PC-3 (cell line): ENCODE measurements at regions not wholly inside any gene's neighbourhood (a gene's known extent, or its start where the extent isn't known, plus 50 kb on each side); places are given as distances from the start of the nearest gene placed in this dataset.

Source experiments
- ATAC-seq: fragments of 200-7000 bp; cut with Tn5 transposase; 2 replicates; pipeline ENCODE4 v1.9.1; 2020; ENCODE audit warnings: mild to moderate bottlenecking, moderate library complexity
- BruUV-seq: library from RNA; stranded (reverse); fragments of 400-500 nt; replicated peaks from 2 replicates; lab custom pipeline; 2021; lab: Mats Ljungman, UMichigan
- CTCF ChIA-PET: fragments of 300-600 bp; sonication (Branson Sonifier 250); formaldehyde crosslinking; loops from one replicate; lab custom pipeline; 2022; ENCODE audit warnings: antibody characterized with exemption; lab: Charles Lee
- POLR2A ChIA-PET: fragments of 300-600 bp; sonication (Branson Sonifier 250); formaldehyde crosslinking; loops from one replicate; lab custom pipeline; 2022; ENCODE audit warnings: antibody characterized with exemption; ENCODE audit not compliant: unreplicated experiment; lab: Charles Lee
- DNase-seq: peaks from one replicate; pipeline ENCODE4 v3.0.0-alpha.2; 2015
- H2AFZ ChIP-seq: fragments of 300-600 bp; sonication (generic); 2 replicates; pipeline ENCODE4 v1.6.0; 2016; ENCODE audit warnings: antibody characterized with exemption, low read length
- H3F3A ChIP-seq: fragments of 300-600 bp; sonication (generic); one replicate; pipeline ENCODE4 v1.6.0; 2017; ENCODE audit warnings: antibody characterized with exemption, low read length, control low read depth, mild to moderate bottlenecking; ENCODE audit not compliant: unreplicated experiment
- H3K27ac ChIP-seq: fragments of 300-600 bp; sonication (generic); 2 replicates; pipeline ENCODE4 v1.5.1; 2016; ENCODE audit warnings: mild to moderate bottlenecking, low read length
- H3K27me3 ChIP-seq: fragments of 300-600 bp; sonication (generic); 2 replicates; pipeline ENCODE4 v1.6.1; 2016; ENCODE audit warnings: low read length, mixed read lengths
- H3K36me3 ChIP-seq: fragments of 300-600 bp; sonication (generic); 2 replicates; pipeline ENCODE4 v1.6.1; 2016; ENCODE audit warnings: low read depth, mixed run types, low read length, mixed read lengths
- H3K4me1 ChIP-seq: fragments of 300-600 bp; sonication (generic); 2 replicates; pipeline ENCODE4 v1.5.1; 2016; ENCODE audit warnings: low read length; ENCODE audit not compliant: insufficient read depth
- H3K4me2 ChIP-seq: fragments of 300-600 bp; sonication (generic); 2 replicates; pipeline ENCODE4 v1.6.0; 2016; ENCODE audit warnings: low read length
- H3K4me3 ChIP-seq: fragments of 300-600 bp; sonication (generic); 2 replicates; pipeline ENCODE4 v1.5.1; 2016; ENCODE audit warnings: mild to moderate bottlenecking, low read length, mixed read lengths
- H3K79me2 ChIP-seq: fragments of 300-600 bp; sonication (generic); 2 replicates; pipeline ENCODE4 v1.6.1; 2017; ENCODE audit warnings: low read length, mixed read lengths
- H3K9ac ChIP-seq: fragments of 300-600 bp; sonication (generic); 2 replicates; pipeline ENCODE4 v1.6.0; 2016; ENCODE audit warnings: mild to moderate bottlenecking, low read length
- H3K9me2 ChIP-seq: fragments of 300-600 bp; sonication (generic); replicated peaks from 2 replicates; pipeline ENCODE4 v1.6.1; 2016; ENCODE audit warnings: mixed run types, low read length, mixed read lengths
- H3K9me3 ChIP-seq: fragments of 300-600 bp; sonication (generic); 2 replicates; pipeline ENCODE4 v1.6.1; 2016; ENCODE audit warnings: low read length, mixed read lengths
- H4K20me1 ChIP-seq: fragments of 300-600 bp; sonication (generic); 2 replicates; pipeline ENCODE4 v1.6.1; 2016; ENCODE audit warnings: low read length, mixed read lengths
- EZH2 ChIP-seq: fragments of 300-600 bp; sonication (generic); IDR thresholded peaks from one replicate; pipeline ENCODE4 v1.6.1; 2017; ENCODE audit warnings: antibody characterized with exemption, mild to moderate bottlenecking, low read length; ENCODE audit not compliant: unreplicated experiment
- EZH2phosphoT487 ChIP-seq: fragments of 300-600 bp; sonication (generic); IDR thresholded peaks from 2 replicates; pipeline ENCODE4 v1.6.1; 2018; ENCODE audit warnings: mild to moderate bottlenecking, antibody characterized with exemption, low read length, borderline replicate concordance
- intact Hi-C: fragments of 100-400 bp; cut with micrococcal nuclease; formaldehyde crosslinking; loops from 2 replicates; pipeline ENCODE4 v1.9.0; 2023
- TF ChIP-seq, protein P1 (sequence below): fragments of 300-600 bp; sonication (generic); conservative IDR thresholded peaks from 2 replicates; pipeline ENCODE4 v1.5.1; 2017; ENCODE audit warnings: antibody characterized with exemption, low read depth, mild to moderate bottlenecking, low read length

DNA sequence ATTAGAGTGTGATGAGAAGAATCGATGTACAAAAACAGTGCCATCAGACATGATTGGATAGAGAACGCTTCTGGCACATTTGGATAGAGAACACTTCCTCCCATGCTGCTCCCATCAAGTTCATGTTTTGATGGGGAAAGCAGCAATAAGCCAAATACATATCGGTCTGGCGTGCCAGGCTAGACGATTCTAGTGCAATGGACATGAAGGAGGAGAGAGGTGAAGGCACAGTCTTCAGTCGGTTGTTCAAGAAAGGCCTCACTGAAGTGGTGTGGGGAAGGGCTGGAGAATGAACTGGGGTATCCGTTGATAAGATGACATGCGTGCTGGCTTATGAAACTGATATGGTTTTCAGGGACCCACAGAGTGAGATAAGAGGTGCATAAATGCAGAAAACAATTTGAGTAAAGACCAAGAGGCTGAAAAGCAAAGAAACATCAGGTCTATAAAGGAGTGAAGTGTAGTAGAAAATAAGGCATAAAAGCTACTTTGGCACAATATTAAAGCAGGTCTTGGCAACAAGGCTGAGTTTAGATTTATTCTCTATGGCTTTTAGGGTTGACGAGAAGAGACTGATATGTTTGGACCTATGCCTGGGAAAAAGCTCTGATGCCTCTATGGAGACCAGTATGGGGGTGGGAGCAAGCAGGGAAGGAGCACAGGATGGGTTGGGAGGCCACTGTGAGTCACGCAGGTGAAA lies 117.6 kb upstream of the PIEZO2 start:
- TF ChIP-seq, protein P1, sequence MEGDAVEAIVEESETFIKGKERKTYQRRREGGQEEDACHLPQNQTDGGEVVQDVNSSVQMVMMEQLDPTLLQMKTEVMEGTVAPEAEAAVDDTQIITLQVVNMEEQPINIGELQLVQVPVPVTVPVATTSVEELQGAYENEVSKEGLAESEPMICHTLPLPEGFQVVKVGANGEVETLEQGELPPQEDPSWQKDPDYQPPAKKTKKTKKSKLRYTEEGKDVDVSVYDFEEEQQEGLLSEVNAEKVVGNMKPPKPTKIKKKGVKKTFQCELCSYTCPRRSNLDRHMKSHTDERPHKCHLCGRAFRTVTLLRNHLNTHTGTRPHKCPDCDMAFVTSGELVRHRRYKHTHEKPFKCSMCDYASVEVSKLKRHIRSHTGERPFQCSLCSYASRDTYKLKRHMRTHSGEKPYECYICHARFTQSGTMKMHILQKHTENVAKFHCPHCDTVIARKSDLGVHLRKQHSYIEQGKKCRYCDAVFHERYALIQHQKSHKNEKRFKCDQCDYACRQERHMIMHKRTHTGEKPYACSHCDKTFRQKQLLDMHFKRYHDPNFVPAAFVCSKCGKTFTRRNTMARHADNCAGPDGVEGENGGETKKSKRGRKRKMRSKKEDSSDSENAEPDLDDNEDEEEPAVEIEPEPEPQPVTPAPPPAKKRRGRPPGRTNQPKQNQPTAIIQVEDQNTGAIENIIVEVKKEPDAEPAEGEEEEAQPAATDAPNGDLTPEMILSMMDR: no peak
- TF ChIP-seq EZH2phosphoT487 (no peak), EZH2 (no peak)
- Histone ChIP-seq H2AFZ (no peak overlapping the region), H3K27ac (no peak overlapping the region), H3F3A (no peaks in the 10 kb centered on the region), H3K79me2 (no peaks in the 10 kb centered on the region), H3K9me2 (no peaks in the 10 kb centered on the region), H3K4me2 (no peak overlapping the region), H3K27me3 (peaks cover 39% of the 10 kb centered on the region), H3K36me3 (no peaks in the 10 kb centered on the region), H3K9me3 (0 out of 2 replicates have a peak, but pooled peaks cover 2% of the 10 kb centered on the region), H3K9ac (no peak overlapping the region), H4K20me1 (no peaks in the 10 kb centered on the region), H3K4me3 (no peak overlapping the region), H3K4me1 (no peaks in the 10 kb centered on the region)
- POLR2A ChIA-PET: no interaction called here
- ATAC-seq: no peak
- CTCF ChIA-PET: no interaction called here
- intact Hi-C loops: no loop called here
- DNase-seq: no peak
- BruUV-seq: no TSS peak

DNA sequence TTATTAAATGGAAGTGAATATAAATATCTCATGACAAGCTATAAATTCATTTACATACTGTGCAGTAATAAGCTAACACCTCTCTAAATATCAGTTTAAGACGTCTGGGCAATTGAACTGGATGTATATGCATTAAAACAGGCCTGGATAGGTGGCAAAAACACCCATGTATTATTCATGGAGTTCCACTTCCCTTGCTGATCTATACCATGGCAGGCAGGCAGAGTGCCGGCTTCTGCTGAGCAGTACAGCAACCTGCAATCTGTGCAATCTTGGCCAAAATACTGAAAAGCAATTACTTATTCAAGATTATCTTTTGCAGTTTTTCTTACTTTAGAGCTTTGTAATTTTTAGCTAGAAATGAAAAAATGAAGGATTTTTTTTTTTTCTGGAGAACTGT lies 112.1 kb upstream of the PIEZO2 start:
- H3K27ac ChIP-seq: no peak overlapping the region
- CTCF ChIA-PET: no interaction called here
- no peaks in the 10 kb centered on the region for H3K36me3 ChIP-seq
- 0 out of 2 replicates have a peak, but pooled peaks cover 2% of the 10 kb centered on the region for H3K9me3 ChIP-seq
- H3F3A ChIP-seq: no peaks in the 10 kb centered on the region
- no peak overlapping the region for H3K4me3 ChIP-seq
- BruUV-seq: no TSS peak
- no peak overlapping the region for H3K9ac ChIP-seq
- H3K9me2 ChIP-seq: no peaks in the 10 kb centered on the region
- H3K4me2 ChIP-seq: no peak overlapping the region
- no peaks in the 10 kb centered on the region for H3K79me2 ChIP-seq
- TF ChIP-seq, protein P1: no peak
- no peak for TF ChIP-seq EZH2
- TF ChIP-seq EZH2phosphoT487: no peak
- no peaks in the 10 kb centered on the region for H4K20me1 ChIP-seq
- no peak for ATAC-seq
- no peak overlapping the region for H2AFZ ChIP-seq
- H3K4me1 ChIP-seq: no peaks in the 10 kb centered on the region
- no peak for DNase-seq
- POLR2A ChIA-PET: no interaction called here
- intact Hi-C loops: no loop called here
- H3K27me3 ChIP-seq: peaks cover 29% of the 10 kb centered on the region

DNA sequence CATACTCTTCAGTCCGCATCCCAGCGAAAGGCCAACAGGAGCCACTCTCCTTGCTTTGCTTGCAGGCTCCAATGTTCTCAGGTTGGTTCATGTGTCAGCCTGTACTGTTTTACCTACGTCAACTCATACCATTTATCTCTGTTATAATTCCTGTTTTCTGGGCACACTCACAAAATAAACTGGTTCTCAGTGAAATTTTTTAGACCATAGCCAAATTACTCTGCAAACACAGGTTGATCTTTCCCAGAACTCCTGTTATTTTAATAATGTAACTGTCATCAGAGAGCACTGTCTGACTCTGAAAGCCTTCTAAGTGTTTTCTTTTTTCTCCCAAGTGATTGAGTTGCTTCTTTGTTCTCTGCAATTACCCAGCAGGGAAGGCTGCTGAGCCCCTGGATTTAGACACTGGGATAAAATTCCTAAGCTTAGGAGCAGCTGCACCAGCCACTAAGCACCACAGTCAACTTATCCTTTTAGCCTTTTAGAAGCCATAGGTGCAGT lies 111.6 kb upstream of the PIEZO2 start:
- CTCF ChIA-PET: no interaction called here
- no peaks in the 10 kb centered on the region for H3K9me2 ChIP-seq
- ATAC-seq (no peak), DNase-seq (no peak)
- no peak overlapping the region for H3K4me2 ChIP-seq
- H3K9me3 ChIP-seq: 0 out of 2 replicates have a peak, but pooled peaks cover 2% of the 10 kb centered on the region
- H3K9ac ChIP-seq: no peak overlapping the region
- H3K4me3 ChIP-seq: no peak overlapping the region
- no peaks in the 10 kb centered on the region for H3K4me1 ChIP-seq
- POLR2A ChIA-PET: no interaction called here
- no peaks in the 10 kb centered on the region for H4K20me1 ChIP-seq
- no peak overlapping the region for H3K27ac ChIP-seq
- TF ChIP-seq, protein P1: no peak
- no peak for TF ChIP-seq EZH2
- TF ChIP-seq EZH2phosphoT487: no peak
- H3K36me3 ChIP-seq: no peaks in the 10 kb centered on the region
- H3F3A ChIP-seq: no peaks in the 10 kb centered on the region
- no peak overlapping the region for H2AFZ ChIP-seq
- H3K79me2 ChIP-seq: no peaks in the 10 kb centered on the region
- peaks cover 29% of the 10 kb centered on the region for H3K27me3 ChIP-seq
- intact Hi-C loops: no loop called here
- BruUV-seq: no TSS peak
